ENCODE measurements at regions not wholly inside any gene's neighbourhood (a gene's known extent, or its start where the extent isn't known, plus 50 kb on each side); places are given as distances from the start of the nearest gene placed in this dataset.
"Not testable (repeated sequence)": the region's sequence is repeated elsewhere in the genome, so short reads cannot be mapped to it uniquely, and the experiment has no call there.

DNA sequence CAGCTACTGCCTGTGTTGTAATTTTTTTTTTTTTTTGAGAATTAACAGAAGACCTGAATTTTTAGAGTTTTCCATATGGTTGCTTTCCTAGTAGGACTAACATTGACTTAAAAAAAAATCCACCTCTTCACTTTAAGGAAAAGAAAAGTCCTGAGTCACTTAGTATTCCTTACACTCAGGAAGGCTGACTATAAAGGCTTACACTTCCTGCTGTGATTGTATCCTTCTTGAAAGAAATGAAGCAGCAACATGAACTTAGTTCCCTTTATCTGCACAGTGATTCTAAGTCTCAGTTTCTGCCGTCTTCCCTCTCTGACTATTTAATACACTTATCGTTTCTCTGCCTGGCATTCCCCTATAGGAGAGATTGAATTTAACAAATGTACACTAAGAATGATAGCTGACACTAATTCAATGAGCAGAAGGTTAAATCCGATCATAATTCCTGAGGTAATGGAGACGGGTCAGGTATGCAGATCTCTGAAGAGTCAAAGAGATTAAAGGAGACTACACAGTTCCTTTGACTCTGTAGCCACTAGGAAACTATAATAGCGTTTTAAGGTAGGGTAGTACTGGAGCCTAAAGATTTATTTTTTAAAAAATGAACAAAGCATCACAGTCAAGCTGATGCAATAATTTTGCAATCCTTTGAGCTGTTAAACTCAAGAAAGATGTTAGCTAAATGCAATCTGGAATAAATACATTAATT is 185.1 kb upstream of the ELAVL2 start:
- Histone ChIP-seq H3K36me3 (no peaks in the 10 kb centered on the region), H3K9me3 (peaks cover 0 to 2% (median 0%) of the 10 kb centered on the region in 4 donors), H3K27me3 (no peaks in the 10 kb centered on the region), H3K4me1 (no peaks in the 10 kb centered on the region), H3K27ac (no peak overlapping the region), H3K4me3 (no peak overlapping the region)
- intact Hi-C loops (cut with DNase I), result no loop called here
- WGBS, 2 donors, result 64 to 79% methylated on average over 5 of the region's 5 CpGs
- DNase-seq, result no peak
- TF ChIP-seq, protein P1, sequence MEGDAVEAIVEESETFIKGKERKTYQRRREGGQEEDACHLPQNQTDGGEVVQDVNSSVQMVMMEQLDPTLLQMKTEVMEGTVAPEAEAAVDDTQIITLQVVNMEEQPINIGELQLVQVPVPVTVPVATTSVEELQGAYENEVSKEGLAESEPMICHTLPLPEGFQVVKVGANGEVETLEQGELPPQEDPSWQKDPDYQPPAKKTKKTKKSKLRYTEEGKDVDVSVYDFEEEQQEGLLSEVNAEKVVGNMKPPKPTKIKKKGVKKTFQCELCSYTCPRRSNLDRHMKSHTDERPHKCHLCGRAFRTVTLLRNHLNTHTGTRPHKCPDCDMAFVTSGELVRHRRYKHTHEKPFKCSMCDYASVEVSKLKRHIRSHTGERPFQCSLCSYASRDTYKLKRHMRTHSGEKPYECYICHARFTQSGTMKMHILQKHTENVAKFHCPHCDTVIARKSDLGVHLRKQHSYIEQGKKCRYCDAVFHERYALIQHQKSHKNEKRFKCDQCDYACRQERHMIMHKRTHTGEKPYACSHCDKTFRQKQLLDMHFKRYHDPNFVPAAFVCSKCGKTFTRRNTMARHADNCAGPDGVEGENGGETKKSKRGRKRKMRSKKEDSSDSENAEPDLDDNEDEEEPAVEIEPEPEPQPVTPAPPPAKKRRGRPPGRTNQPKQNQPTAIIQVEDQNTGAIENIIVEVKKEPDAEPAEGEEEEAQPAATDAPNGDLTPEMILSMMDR (IDR thresholded peaks at IDR 0.05), result no peak

DNA sequence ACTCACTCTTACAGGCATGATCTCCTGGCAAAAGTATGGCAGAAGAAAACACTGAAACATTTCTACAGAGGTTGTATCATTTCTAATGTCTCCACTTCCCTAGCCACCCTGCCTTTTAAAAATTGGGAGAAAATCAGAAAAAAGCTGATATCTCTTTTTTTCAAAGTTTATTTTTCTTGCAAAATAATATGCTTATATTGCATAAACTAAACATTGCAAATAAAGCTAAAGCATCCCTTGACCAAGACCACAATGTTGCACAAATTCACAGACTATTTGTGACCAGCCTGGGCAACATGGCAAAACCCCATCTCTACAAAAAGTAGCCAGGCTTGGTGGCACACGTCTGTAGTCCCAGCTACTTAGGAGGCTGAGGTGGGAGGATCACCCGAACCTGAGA is 183.3 kb upstream of the ELAVL2 start:
- no peaks in the 10 kb centered on the region for H3K27me3 ChIP-seq
- intact Hi-C loops (cut with DNase I), result no loop called here
- TF ChIP-seq POLR2A (IDR thresholded peaks at IDR 0.05), result no peak
- TF ChIP-seq POLR2AphosphoS5 (IDR thresholded peaks at IDR 0.05), result no peak
- TF ChIP-seq, protein P1 (IDR thresholded peaks at IDR 0.05), result no peak
- TF ChIP-seq EP300 (IDR thresholded peaks at IDR 0.05), result no peak
- H3K36me3 ChIP-seq, result no peaks in the 10 kb centered on the region
- 84 to 85% methylated on average over 2 of the region's 2 CpGs for WGBS, 2 donors
- H3K9me3 ChIP-seq, result peaks cover 0 to 2% (median 0%) of the 10 kb centered on the region in 4 donors
- H3K4me1 ChIP-seq, result no peaks in the 10 kb centered on the region
- H3K27ac ChIP-seq, result no peak overlapping the region
- no peak for DNase-seq
- H3K4me3 ChIP-seq, result no peak overlapping the region

DNA sequence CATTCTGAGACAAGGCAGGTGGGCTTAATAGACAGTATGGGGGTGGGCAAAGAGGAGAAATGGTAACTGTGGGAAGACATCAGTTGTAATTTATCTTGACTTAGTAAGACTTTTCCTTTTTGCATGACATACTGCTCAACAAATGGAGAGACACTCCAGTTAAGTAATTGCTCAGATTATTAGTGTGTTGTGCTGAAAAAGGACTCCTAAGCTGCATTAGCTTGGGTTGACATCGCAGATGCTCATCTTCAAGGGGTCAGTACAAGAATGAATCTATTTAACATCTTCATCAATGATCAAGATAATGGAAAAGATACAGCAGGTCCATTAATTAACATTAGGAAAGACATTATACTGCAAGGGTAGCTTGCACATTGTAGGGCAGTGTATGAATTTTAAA is 181.1 kb upstream of the ELAVL2 start:
- intact Hi-C loops (cut with DNase I), result no loop called here
- DNase-seq, result no peak
- TF ChIP-seq, protein P1 (IDR thresholded peaks at IDR 0.05), result no peak
- no peak for TF ChIP-seq EP300 (IDR thresholded peaks at IDR 0.05)
- TF ChIP-seq POLR2A (IDR thresholded peaks at IDR 0.05), result no peak
- TF ChIP-seq POLR2AphosphoS5 (IDR thresholded peaks at IDR 0.05), result no peak
- Histone ChIP-seq H3K9me3 (peaks cover 0 to 2% (median 0%) of the 10 kb centered on the region in 4 donors), H3K4me1 (no peaks in the 10 kb centered on the region), H3K4me3 (no peak overlapping the region), H3K36me3 (no peaks in the 10 kb centered on the region), H3K27me3 (no peaks in the 10 kb centered on the region), H3K27ac (no peak overlapping the region)
- 86 to 92% methylated on average over 1 of the region's 1 CpG for whole genome bisulfite sequencing, 2 donors

DNA sequence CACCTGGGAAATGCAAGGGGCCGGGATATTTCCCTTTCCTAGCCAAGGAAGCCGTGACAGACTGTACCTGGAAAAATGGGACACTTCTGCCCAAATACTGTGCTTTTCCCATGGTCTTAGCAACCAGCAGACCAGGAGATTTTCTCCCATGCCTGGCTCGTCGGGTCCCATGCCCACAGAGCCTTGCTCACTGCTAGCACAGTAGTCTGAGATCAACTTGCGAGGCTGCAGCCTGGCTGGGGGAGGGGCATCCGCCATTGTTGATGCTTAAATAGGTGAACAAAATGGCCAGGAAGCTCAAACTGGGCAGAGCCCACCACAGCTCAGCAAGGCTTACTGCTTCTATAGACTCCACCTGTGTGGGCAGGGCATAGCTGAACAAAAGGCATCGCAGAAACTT is 165.8 kb upstream of the ELAVL2 start:
- WGBS, 2 donors, result 87 to 90% methylated on average over 7 of the region's 7 CpGs
- H3K36me3 ChIP-seq; H3K27me3 ChIP-seq; H3K4me3 ChIP-seq; H3K27ac ChIP-seq; intact Hi-C loops (cut with DNase I); H3K4me1 ChIP-seq; DNase-seq; H3K9me3 ChIP-seq: not testable (repeated sequence)

DNA sequence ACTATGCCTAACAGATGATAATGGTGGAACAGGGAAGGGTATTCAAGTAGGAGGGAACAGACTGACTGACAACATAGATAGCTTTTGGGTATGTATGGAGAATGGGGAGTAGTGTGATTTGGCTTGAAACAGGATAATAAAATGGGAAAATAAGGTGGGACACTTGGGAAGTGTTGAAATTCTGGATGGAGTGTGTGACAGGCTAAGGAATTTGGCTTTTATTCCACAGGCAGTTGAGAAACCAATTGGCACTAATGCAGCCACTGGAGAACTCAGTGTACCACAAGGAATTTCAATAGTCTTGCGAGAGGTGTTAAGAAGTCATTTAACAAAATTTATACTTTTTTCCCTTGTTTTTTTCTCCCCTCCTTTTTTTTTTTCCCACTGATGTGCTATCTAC is 153.5 kb upstream of the ELAVL2 start:
- Histone ChIP-seq H3K27me3 (no peaks in the 10 kb centered on the region), H3K4me3 (no peak overlapping the region), H3K4me1 (no peaks in the 10 kb centered on the region), H3K9me3 (no peaks in the 10 kb centered on the region), H3K27ac (no peak overlapping the region), H3K36me3 (no peaks in the 10 kb centered on the region)
- no peak for DNase-seq
- 89 to 92% methylated on average over 1 of the region's 1 CpG for WGBS, 2 donors
- intact Hi-C loops (cut with DNase I), result no loop called here
- TF ChIP-seq POLR2AphosphoS5 (IDR thresholded peaks at IDR 0.05) (no peak), POLR2A (IDR thresholded peaks at IDR 0.05) (no peak), EP300 (IDR thresholded peaks at IDR 0.05) (no peak)
- TF ChIP-seq, protein P1 (IDR thresholded peaks at IDR 0.05), result no peak

All from sigmoid colon (tissue), 6 donors.